Duodenal mucosa (tissue), 2 donors: ENCODE measurements at regions not wholly inside any gene's neighbourhood (a gene's known extent, or its start where the extent isn't known, plus 50 kb on each side); places are given as distances from the start of the nearest gene placed in this dataset.

Experiments used
- H3K27ac ChIP-seq: one replicate; pipeline ENCODE4 v1.7.0; 2013; ENCODE audit warnings: low read depth, low read length
- H3K27me3 ChIP-seq, 2 donors: one replicate each; pipeline ENCODE4 v1.7.0; 2013; ENCODE audit warnings: low read length in 2 of 2, control low read depth in 1 of 2; ENCODE audit not compliant: insufficient read depth in 2 of 2, control insufficient read depth in 1 of 2
- H3K36me3 ChIP-seq, 2 donors: one replicate each; pipeline ENCODE4 v1.7.0; 2013; ENCODE audit warnings: low read length in 2 of 2, control low read depth in 1 of 2; ENCODE audit not compliant: insufficient read depth in 2 of 2, control insufficient read depth in 1 of 2
- H3K4me1 ChIP-seq, 2 donors: one replicate each; pipeline ENCODE4 v1.7.0; 2013; ENCODE audit warnings: low read length in 2 of 2, control low read depth in 1 of 2; ENCODE audit not compliant: insufficient read depth in 2 of 2, control insufficient read depth in 1 of 2
- H3K4me3 ChIP-seq, 2 donors: one replicate each; pipeline ENCODE4 v1.7.0; 2013; ENCODE audit warnings: low read length in 2 of 2, low read depth in 1 of 2
- H3K9ac ChIP-seq, 2 donors: one replicate each; pipeline ENCODE4 v1.7.0; 2013; ENCODE audit warnings: low read length in 2 of 2, low read depth in 1 of 2
- H3K9me3 ChIP-seq, 2 donors: one replicate each; pipeline ENCODE4 v1.7.0; 2013; ENCODE audit warnings: low read length in 2 of 2, control low read depth in 1 of 2; ENCODE audit not compliant: control insufficient read depth in 1 of 2

DNA sequence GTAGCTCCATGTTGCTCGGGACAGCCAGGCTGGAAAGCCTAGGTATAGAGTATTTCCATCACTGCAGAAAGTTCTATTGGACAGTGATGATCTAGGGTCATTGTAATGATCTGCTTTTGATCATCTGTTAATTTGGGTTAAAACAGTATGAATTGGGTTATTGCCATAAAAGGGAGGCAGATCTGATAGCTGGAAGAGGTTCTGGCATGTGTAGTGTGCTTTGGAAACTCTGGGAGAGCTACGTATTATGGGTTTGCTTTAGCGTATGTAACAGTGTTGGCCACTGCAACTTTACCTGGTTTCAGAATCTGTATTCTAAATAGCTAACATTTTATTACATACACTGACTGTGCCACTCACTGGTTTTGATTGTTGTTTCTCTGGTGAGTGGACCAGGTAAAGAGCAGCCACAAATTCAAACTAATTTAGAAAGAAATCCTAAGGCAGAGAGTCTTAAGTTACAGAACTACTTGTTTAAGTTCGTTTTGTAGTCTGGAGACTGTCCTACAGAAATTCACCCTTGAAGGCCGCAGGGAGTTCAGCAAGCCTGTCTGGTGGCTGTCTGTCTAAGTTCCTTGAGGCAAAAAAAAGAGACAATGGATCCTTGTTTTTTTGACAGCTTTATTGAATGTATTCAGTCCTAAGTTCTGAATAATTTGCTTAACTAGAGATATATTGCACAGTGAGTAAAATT is 300.3 kb downstream of the PRL start:
- H3K36me3 ChIP-seq, result no peaks in the 10 kb centered on the region
- no peaks in the 10 kb centered on the region for H3K9me3 ChIP-seq

DNA sequence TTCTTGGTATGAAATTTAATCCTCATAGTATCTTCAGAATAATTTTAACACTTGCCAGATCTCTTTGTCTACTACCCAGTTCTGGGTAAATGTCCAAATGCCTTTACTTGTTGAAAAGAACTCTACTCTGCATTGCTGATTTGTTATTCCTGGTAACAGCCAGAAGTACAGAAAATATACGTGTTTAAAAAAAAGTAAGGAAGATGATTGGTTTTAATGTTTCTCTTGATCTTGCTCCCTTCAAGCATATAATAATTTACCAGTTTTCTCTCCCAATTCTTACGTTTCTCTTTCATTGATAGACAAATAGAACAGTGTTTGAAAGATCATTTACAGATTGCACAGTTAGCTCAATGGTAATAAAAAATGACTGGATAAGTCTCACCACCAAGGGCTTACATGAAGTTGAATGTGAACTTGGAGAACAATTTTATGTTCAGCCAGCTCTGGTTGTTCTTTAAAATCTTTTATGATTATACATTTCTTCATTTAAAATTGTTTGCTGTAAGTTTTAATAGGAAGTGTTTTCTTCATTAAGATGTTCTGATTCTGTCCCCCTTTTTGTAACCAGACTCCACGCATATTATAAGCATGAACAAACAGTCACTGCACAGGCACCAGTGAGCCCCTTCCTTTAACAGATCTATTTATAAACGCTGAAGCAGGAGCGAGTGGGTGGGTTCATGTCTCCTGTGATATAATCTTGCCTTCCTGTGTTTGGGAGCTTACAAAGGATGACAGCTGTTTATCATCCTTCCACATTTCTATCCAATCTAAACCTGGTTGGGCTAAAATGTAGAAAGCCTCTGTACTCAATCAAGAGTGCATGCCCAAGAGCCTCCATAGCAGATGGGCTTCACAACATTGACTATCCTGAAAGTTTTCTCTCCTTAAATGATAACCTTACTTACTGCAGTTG is 299.5 kb downstream of the PRL start:
- no peaks in the 10 kb centered on the region for H3K4me1 ChIP-seq
- H3K27ac ChIP-seq, result no peak overlapping the region
- no peaks in the 10 kb centered on the region for H3K27me3 ChIP-seq
- H3K9ac ChIP-seq, result no peak overlapping the region
- H3K36me3 ChIP-seq, result no peaks in the 10 kb centered on the region
- H3K9me3 ChIP-seq, result no peaks in the 10 kb centered on the region
- H3K4me3 ChIP-seq, result no peak overlapping the region

More for the DNA sequence above, 300.3 kb downstream of the PRL start:
- Histone ChIP-seq H3K27me3 (no peaks in the 10 kb centered on the region), H3K9ac (no peak overlapping the region), H3K4me1 (no peaks in the 10 kb centered on the region), H3K27ac (no peak overlapping the region), H3K4me3 (no peak overlapping the region)

DNA sequence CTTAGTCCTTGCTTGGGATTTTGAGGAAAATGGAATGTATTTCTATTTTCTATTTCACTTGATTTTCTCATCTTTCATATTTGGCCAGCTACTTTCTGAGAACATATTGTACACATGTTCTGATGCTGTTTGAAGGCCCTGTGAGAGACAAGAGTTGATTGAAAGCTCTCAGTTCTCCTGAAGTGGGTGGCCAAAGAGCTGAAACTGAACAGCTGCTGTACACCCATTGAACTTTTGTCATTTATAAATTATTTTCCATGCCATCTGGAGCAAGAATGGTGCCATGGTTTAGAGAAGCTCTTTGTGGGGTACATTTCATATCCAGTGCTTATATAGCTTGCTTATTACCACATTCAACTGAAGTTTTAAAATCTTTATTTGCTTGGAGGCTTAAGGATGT is 298.3 kb downstream of the PRL start:
- Histone ChIP-seq H3K9me3 (no peaks in the 10 kb centered on the region), H3K27me3 (no peaks in the 10 kb centered on the region), H3K9ac (no peak overlapping the region), H3K27ac (no peak overlapping the region), H3K4me3 (no peak overlapping the region), H3K36me3 (no peaks in the 10 kb centered on the region), H3K4me1 (no peaks in the 10 kb centered on the region)

DNA sequence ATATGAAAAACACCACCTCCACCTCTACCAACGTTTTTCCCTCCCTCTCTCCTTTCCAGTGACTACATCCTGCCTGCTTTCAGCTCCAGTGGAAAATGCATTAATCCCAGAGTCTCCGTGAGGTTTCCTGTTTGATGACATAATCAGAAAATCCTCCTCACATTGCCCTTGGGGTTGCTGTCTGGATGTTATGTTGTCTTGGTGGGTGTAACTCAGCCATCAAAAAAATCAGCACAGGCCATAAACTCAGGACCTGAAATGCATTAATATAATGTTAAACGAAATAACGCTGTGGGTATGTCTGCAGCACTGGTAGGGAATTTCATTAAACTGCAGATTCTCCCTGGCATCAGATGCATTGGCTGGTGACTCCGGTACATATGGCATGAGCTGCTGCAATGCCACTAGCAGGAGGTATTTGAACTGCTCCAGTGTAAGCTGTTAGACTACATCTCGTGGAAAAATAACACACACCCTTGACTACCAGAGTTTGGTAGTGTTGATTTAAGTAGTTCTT is 297.8 kb downstream of the PRL start:
- Histone ChIP-seq H3K27ac (no peak overlapping the region), H3K9me3 (no peaks in the 10 kb centered on the region), H3K4me3 (no peak overlapping the region), H3K4me1 (no peaks in the 10 kb centered on the region), H3K27me3 (no peaks in the 10 kb centered on the region), H3K9ac (no peak overlapping the region), H3K36me3 (no peaks in the 10 kb centered on the region)

DNA sequence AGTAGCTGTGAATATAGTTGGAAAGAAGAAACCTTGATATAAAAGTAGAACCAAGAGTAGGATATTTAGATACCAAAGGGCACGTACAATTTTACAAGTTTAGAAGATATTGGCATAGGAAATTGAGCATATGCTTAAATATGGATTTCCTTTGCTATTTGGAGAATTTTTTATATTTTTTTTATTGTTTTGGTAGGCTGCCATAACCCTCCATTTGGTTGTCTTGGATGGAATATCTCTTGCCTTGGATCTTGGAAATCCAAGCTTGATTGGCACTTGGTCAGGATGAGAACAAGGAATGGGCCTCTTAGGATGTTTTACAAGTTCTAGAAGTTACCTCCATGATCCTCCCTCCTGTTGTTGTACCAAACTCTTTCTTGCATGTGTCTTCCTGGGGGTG is 297.1 kb downstream of the PRL start:
- H3K27ac ChIP-seq, result no peak overlapping the region
- H3K4me1 ChIP-seq, result no peaks in the 10 kb centered on the region
- no peak overlapping the region for H3K4me3 ChIP-seq
- no peaks in the 10 kb centered on the region for H3K27me3 ChIP-seq
- H3K9me3 ChIP-seq, result no peaks in the 10 kb centered on the region
- H3K36me3 ChIP-seq, result no peaks in the 10 kb centered on the region
- no peak overlapping the region for H3K9ac ChIP-seq

DNA sequence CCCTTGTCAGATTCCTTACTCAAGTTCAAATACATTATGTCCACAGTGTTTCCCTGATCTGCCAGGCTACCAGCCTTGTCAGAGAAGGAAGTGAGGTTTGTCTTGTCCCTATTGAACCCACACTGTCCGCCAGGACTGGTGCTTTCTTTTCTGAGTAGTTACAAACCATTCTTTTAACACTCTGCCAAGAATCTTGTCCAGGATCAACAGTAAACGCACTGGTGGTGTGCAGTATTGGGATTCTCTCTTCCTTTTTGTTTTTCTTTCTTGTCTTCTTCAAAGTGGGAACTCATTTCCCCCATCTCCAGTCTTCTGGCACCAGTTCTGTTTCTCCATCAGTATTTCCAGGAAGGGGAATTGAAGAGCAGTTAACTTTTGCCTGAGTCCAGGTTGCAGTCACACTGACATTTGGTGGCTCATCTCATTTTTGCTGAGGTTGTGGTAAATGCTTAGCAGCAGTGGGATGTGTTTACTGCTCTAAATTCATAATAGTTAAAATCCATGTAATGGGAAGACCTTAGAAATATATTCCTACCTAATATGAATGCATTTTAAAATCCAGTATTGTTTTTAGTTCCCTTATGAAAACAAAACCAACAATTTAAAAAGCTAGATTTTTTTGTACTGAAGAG is 295.3 kb downstream of the PRL start:
- Histone ChIP-seq H3K27me3 (no peaks in the 10 kb centered on the region), H3K4me3 (no peak overlapping the region), H3K36me3 (no peaks in the 10 kb centered on the region), H3K9me3 (no peaks in the 10 kb centered on the region), H3K9ac (no peak overlapping the region), H3K4me1 (no peaks in the 10 kb centered on the region), H3K27ac (no peak overlapping the region)

DNA sequence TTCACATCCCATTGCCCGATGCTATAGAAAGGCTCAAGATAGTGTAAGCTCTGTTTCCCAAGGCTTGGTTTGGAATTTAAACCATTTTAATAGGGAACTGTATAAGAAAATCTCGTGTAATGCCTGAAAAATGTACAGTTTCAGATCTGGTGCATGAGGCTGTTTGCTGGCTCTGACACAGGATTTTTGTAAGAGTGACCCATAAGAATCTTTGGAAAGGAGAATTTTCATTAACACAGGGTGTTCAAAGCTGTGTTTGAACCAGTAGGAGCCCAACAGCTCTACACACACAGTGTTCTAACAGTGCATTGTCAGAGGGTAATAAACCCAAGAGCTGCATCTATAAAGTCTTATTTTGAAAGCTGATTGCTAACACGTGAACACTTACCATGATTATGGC is 293.5 kb downstream of the PRL start:
- H3K27ac ChIP-seq, result no peak overlapping the region
- H3K4me1 ChIP-seq, result no peaks in the 10 kb centered on the region
- no peaks in the 10 kb centered on the region for H3K27me3 ChIP-seq
- no peak overlapping the region for H3K9ac ChIP-seq
- H3K36me3 ChIP-seq, result no peaks in the 10 kb centered on the region
- H3K9me3 ChIP-seq, result no peaks in the 10 kb centered on the region
- no peak overlapping the region for H3K4me3 ChIP-seq

DNA sequence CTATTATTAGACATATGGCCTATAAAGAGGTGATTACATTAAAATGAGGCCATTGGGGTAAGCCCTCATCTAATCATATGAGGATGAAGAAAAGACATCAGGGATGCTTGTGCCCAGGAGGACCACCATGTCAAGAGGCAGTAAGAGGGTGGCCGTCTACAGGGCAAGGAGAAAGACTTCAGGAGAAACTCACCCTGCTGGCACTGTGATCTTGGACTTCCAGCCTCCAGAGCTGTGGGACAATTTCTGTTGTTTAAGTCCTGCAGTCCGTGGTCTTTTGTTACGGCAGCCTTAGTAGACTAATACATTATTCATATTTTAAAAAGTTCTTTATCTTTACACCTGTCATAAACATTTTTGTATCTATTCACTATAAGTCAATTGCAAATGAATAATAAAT is 290.0 kb downstream of the PRL start:
- Histone ChIP-seq H3K27ac (no peak overlapping the region), H3K4me3 (no peak overlapping the region), H3K9ac (no peak overlapping the region), H3K36me3 (no peaks in the 10 kb centered on the region), H3K9me3 (no peaks in the 10 kb centered on the region), H3K4me1 (no peaks in the 10 kb centered on the region), H3K27me3 (no peaks in the 10 kb centered on the region)

DNA sequence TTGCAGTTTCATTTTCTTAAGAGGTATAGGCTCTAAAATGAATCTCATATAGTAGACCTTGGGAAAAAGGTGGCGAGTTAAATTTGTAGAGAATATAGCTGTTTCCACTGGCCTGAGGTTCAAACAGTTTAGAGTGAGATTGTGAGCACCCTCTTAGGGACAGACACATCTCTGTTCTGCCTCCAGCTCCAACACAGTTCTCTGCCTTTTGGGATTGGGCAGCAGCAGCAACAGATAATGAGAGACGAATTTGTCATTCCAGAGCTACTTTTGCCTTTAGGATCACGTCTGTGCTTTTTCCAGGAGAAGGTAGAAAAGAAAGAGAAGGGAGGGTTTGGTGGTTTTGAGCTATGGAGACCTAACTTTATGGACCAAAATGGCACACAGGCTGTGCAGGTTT is 289.4 kb downstream of the PRL start:
- Histone ChIP-seq H3K9ac (no peak overlapping the region), H3K4me3 (no peak overlapping the region), H3K36me3 (no peaks in the 10 kb centered on the region), H3K4me1 (no peaks in the 10 kb centered on the region), H3K27me3 (no peaks in the 10 kb centered on the region), H3K9me3 (no peaks in the 10 kb centered on the region), H3K27ac (no peak overlapping the region)

DNA sequence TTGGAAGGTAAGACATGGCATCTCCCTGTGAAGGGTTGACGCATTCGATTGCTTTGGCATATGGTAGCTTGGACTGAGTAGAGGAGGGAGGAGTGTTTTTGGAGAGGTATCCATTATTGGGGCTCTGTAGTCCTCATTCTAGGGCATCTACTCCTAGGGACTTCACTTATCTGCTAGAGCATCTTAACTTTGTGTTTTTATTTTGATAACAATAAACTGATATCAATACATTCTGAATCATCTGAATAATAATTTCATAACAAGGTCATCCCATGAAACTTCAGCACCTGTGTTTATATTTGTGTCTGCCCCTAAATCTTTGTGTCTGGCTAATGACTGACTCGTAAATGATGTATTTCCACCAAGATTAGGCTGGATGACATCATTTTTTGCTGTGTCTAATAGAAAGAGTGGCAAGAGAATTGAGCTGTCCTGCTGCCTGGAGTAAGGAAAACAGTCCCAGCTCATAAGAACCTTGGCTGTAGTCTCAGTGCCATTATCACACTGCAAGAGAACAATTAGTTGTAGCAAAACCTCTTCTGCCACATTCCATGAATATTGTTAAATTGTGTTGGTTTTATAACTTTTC is 288.5 kb downstream of the PRL start:
- H3K36me3 ChIP-seq, result no peaks in the 10 kb centered on the region
- no peak overlapping the region for H3K27ac ChIP-seq
- no peaks in the 10 kb centered on the region for H3K9me3 ChIP-seq
- H3K9ac ChIP-seq, result no peak overlapping the region
- H3K4me3 ChIP-seq, result no peak overlapping the region
- no peaks in the 10 kb centered on the region for H3K4me1 ChIP-seq
- no peaks in the 10 kb centered on the region for H3K27me3 ChIP-seq
